RWPE1 (cell line): ENCODE measurements at regions not wholly inside any gene's neighbourhood (a gene's known extent, or its start where the extent isn't known, plus 50 kb on each side); places are given as distances from the start of the nearest gene placed in this dataset.
"Not testable (repeated sequence)": the region's sequence is repeated elsewhere in the genome, so short reads cannot be mapped to it uniquely, and the experiment has no call there.

Source experiments
- CTCF ChIA-PET: fragments of 350-600 bp; sonication (Branson Sonifier 250); formaldehyde crosslinking; extraction: SDS; loops from one replicate; lab custom pipeline; 2021; lab: Yijun Ruan, JAX
- POLR2A ChIA-PET: fragments of 400-600 bp; formaldehyde crosslinking; extraction: SDS; loops from one replicate; lab custom pipeline; 2020; ENCODE audit warnings: antibody characterized with exemption; ENCODE audit not compliant: low non-redundant PET; lab: Yijun Ruan, JAX
- DNase-seq: peaks from one replicate; pipeline ENCODE4 v3.0.0; 2012; ENCODE audit warnings: low spot score
- H3K27ac ChIP-seq: fragments of 450-650 bp; 2 replicates; pipeline ENCODE4 v1.5.1; 2017
- CTCF ChIP-seq: fragments of 450-650 bp; conservative IDR thresholded peaks from 2 replicates; pipeline ENCODE4 v1.5.1; 2017; ENCODE audit warnings: low read depth, mild to moderate bottlenecking

GRCh38 chr7:32643194-32643593, 147.9 kb downstream of the AVL9 start:
- CTCF ChIA-PET = no interaction called here
- DNase-seq = no peak
- POLR2A ChIA-PET = no interaction called here
- no peak for TF ChIP-seq CTCF
- no peak overlapping the region for H3K27ac ChIP-seq

GRCh38 chr7:32639122-32639521, 143.8 kb downstream of the AVL9 start:
- CTCF ChIA-PET = no interaction called here
- POLR2A ChIA-PET = no interaction called here
- TF ChIP-seq CTCF = no peak
- no peak overlapping the region for H3K27ac ChIP-seq
- DNase-seq = no peak

GRCh38 chr7:32638479-32639121, 143.3 kb downstream of the AVL9 start:
- POLR2A ChIA-PET, H3K27ac ChIP-seq, CTCF ChIA-PET, DNase-seq: not testable (repeated sequence)
